HepG2 (cell line): ENCODE measurements at regions not wholly inside any gene's neighbourhood (a gene's known extent, or its start where the extent isn't known, plus 50 kb on each side); places are given as distances from the start of the nearest gene placed in this dataset.

ENCODE experiments used
- ATAC-seq: fragments of 200-7000 bp; cut with Tn5 transposase; 3 replicates; pipeline ENCODE4 v1.9.1; 2020; ENCODE audit warnings: mild to moderate bottlenecking, moderate library complexity
- BruUV-seq: library from RNA; stranded (reverse); fragments of 400-500 nt; replicated peaks from 2 replicates; lab custom pipeline; 2021; lab: Mats Ljungman, UMichigan
- CTCF ChIA-PET: fragments of 300-600 bp; formaldehyde crosslinking; extraction: SDS; loops from one replicate; lab custom pipeline; 2021; ENCODE audit warnings: low total read pairs, inconsistent platforms, low intra/inter-chr PET ratio; lab: Yijun Ruan, JAX
- POLR2A ChIA-PET: fragments of 350-600 bp; sonication (Branson Sonifier 250); formaldehyde crosslinking; loops from one replicate; lab custom pipeline; 2020; ENCODE audit warnings: antibody characterized with exemption, inconsistent platforms; lab: Yijun Ruan, JAX
- DNase-seq: peaks from one replicate; pipeline ENCODE4 v3.0.0-alpha.2; 2015; ENCODE audit warnings: low spot score
- FAIRE-seq: peaks from 3 replicates; lab custom pipeline; 2011; peaks lifted over from hg19 to GRCh38; lab: Jason Lieb, UNC
- H2AFZ ChIP-seq: one replicate; pipeline ENCODE4 v1.6.1; 2011; ENCODE audit warnings: low read length, inconsistent platforms
- H3K27ac ChIP-seq: fragments of 300-600 bp; 3 replicates; pipeline ENCODE4 v1.8.0; 2011; ENCODE audit warnings: mixed run types, mild to moderate bottlenecking, mixed read lengths, low read length, inconsistent platforms; ENCODE audit not compliant: insufficient read depth; ENCODE audit errors: extremely low read length
- H3K27me3 ChIP-seq, 2 experiments: fragments of 200-600 bp in 1 of 2; 2 replicates in 1 of 2; 3 replicates in 1 of 2; pipeline versions ENCODE4 v1.6.0 to v1.8.0; 2011; ENCODE audit warnings: low read length in 2 of 2, mild to moderate bottlenecking in 2 of 2, moderate library complexity in 2 of 2, inconsistent platforms in 1 of 2; ENCODE audit not compliant: insufficient read depth in 2 of 2, control insufficient read depth in 1 of 2
- H3K36me3 ChIP-seq, 2 experiments: fragments of 200-600 bp in 1 of 2; replicated peaks in 1 of 2; 2 replicates in 1 of 2; 3 replicates in 1 of 2; pipeline versions ENCODE4 v1.5.1 to v1.8.0; 2011; ENCODE audit warnings: low read length in 2 of 2, inconsistent platforms in 1 of 2; ENCODE audit not compliant: insufficient read depth in 2 of 2, control insufficient read depth in 1 of 2
- H3K4me1 ChIP-seq: 2 replicates; pipeline ENCODE4 v1.5.1; 2012; ENCODE audit warnings: low read length, inconsistent platforms; ENCODE audit not compliant: insufficient read depth
- H3K4me2 ChIP-seq: 2 replicates; pipeline ENCODE4 v1.6.0; 2011; ENCODE audit warnings: low read depth, low read length, inconsistent platforms
- H3K4me3 ChIP-seq, 3 experiments: fragments of 200-600 bp in 1 of 3; sonication (generic), shearing (Covaris generic) in 1 of 3; replicated peaks in 1 of 3; 2 replicates each; pipeline ENCODE4 v1.5.1; 2011 to 2016; ENCODE audit warnings: low read length in 3 of 3, inconsistent platforms in 2 of 3, low read depth in 2 of 3, mild to moderate bottlenecking in 2 of 3, control low read depth in 1 of 3, mixed read lengths in 1 of 3; ENCODE audit not compliant: insufficient read depth in 1 of 3
- H3K79me2 ChIP-seq: one replicate; pipeline ENCODE4 v1.6.1; 2011; ENCODE audit warnings: low read length, inconsistent platforms; ENCODE audit not compliant: insufficient read depth
- H3K9ac ChIP-seq: 2 replicates; pipeline ENCODE4 v1.6.0; 2011; ENCODE audit warnings: mild to moderate bottlenecking, low read depth, low read length, inconsistent platforms; ENCODE audit not compliant: insufficient read depth
- H3K9me3 ChIP-seq: 2 replicates; pipeline ENCODE4 v1.5.1; 2012; ENCODE audit warnings: mild to moderate bottlenecking, low read length
- H4K20me1 ChIP-seq: 2 replicates; pipeline ENCODE4 v1.6.0; 2011; ENCODE audit warnings: inconsistent platforms, mild to moderate bottlenecking, low read length, moderate library complexity; ENCODE audit not compliant: insufficient read depth
- DMTF1 ChIP-seq: sonication (generic); formaldehyde crosslinking; IDR thresholded peaks from 2 replicates; pipeline ENCODE4 v1.4.0; 2020; ENCODE audit warnings: mild to moderate bottlenecking, missing genetic modification reagents
- KLF6 ChIP-seq: IDR thresholded peaks from 2 replicates; pipeline ENCODE4 v1.8.0; 2016; ENCODE audit warnings: missing biosample characterization, missing genetic modification reagents
- ZBTB40 ChIP-seq, 2 experiments: fragments of 450-650 bp in 1 of 2; sonication (generic) in 1 of 2; formaldehyde crosslinking in 1 of 2; IDR thresholded peaks; 2 replicates each; pipeline versions ENCODE4 v1.6.1 to v1.8.0; 2016 to 2022; ENCODE audit warnings: antibody characterized with exemption in 1 of 2, mild to moderate bottlenecking in 1 of 2, missing genetic modification reagents in 1 of 2
- ZNF343 ChIP-seq: sonication (generic); formaldehyde crosslinking; IDR thresholded peaks from 2 replicates; pipeline ENCODE4 v1.4.0; 2020; ENCODE audit warnings: mild to moderate bottlenecking, missing genetic modification reagents
- ZNF574 ChIP-seq: sonication (generic); formaldehyde crosslinking; IDR thresholded peaks from 2 replicates; pipeline ENCODE4 v1.4.0; 2020; ENCODE audit warnings: missing genetic modification reagents
- ZSCAN21 ChIP-seq: sonication (generic); formaldehyde crosslinking; IDR thresholded peaks from 2 replicates; pipeline ENCODE4 v1.8.0; 2022; ENCODE audit warnings: mild to moderate bottlenecking, missing genetic modification reagents, moderate library complexity, borderline replicate concordance
- WGBS: methylation state at CpG from one replicate; pipeline ENCODE4 v1.1.6; 2017; ENCODE audit warnings: low lambda C conversion rate; 5-methylcytosine and 5-hydroxymethylcytosine counted together
- in situ Hi-C: cut with HindIII; loops from 2 replicates; pipeline ENCODE4 v1.10.0; 2017; ENCODE audit warnings: low pct_unique_long_range_greater_than_20kb; ENCODE audit not compliant: extremely low pct_ligation_motif_present
- intact Hi-C: fragments of 100-400 bp; cut with micrococcal nuclease; formaldehyde crosslinking; loops from one replicate; pipeline ENCODE4 v1.10.0; 2022; ENCODE audit not compliant: unreplicated experiment
- TF ChIP-seq, protein P1 (sequence below): sonication (generic); formaldehyde crosslinking; IDR thresholded peaks from 2 replicates; pipeline ENCODE4 v1.5.1; 2020; ENCODE audit warnings: mild to moderate bottlenecking, missing genetic modification reagents, borderline replicate concordance

- whole genome bisulfite sequencing, result 0% methylated on average over 2 of the region's 2 CpGs
- ChIA-PET POLR2A (no interaction called here), CTCF (no interaction called here)
- no peak for ATAC-seq
- Histone ChIP-seq H2AFZ (no peak overlapping the region), H3K4me3 (no peak overlapping the region), H4K20me1 (no peaks in the 10 kb centered on the region), H3K27me3 (no peaks in the 10 kb centered on the region), H3K9ac (no peak overlapping the region), H3K9me3 (no peaks in the 10 kb centered on the region), H3K36me3 (no peaks in the 10 kb centered on the region), H3K4me2 (no peak overlapping the region), H3K4me1 (no peaks in the 10 kb centered on the region), H3K27ac (no peak overlapping the region), H3K79me2 (no peaks in the 10 kb centered on the region)
- DNase-seq, result no peak
- no TSS peak for BruUV-seq
- intact Hi-C loops, result no loop called here
- FAIRE-seq, result no peak
- no peak for TF ChIP-seq ZSCAN21 (CRISPR knock-in tag)
- no peak for TF ChIP-seq ZNF343 (CRISPR knock-in tag)
- TF ChIP-seq, protein P1, sequence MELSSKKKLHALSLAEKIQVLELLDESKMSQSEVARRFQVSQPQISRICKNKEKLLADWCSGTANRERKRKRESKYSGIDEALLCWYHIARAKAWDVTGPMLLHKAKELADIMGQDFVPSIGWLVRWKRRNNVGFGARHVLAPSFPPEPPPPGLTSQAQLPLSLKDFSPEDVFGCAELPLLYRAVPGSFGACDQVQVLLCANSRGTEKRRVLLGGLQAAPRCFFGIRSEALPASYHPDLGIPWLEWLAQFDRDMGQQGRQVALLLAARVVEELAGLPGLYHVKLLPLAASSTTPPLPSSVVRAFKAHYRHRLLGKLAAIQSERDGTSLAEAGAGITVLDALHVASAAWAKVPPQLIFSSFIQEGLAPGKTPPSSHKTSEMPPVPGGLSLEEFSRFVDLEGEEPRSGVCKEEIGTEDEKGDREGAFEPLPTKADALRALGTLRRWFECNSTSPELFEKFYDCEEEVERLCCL (CRISPR knock-in tag), result no peak
- TF ChIP-seq DMTF1, result no peak
- no peak for TF ChIP-seq ZNF574 (CRISPR knock-in tag)
- TF ChIP-seq KLF6, result no peak
- TF ChIP-seq ZBTB40 (IDR thresholded peaks at IDR 0.05), result no peak
- TF ChIP-seq ZBTB40 (CRISPR knock-in tag; IDR thresholded peaks at IDR 0.05), result no peak
- in situ Hi-C loops, result no loop called here
Measured at GRCh38 chr5:117376748-117377147, 802.1 kb upstream of the SEMA6A start.
